HCT116 (cell line): ENCODE measurements at regions not wholly inside any gene's neighbourhood (a gene's known extent, or its start where the extent isn't known, plus 50 kb on each side); places are given as distances from the start of the nearest gene placed in this dataset.

Experiments used
- ATAC-seq: fragments of 200-7000 bp; cut with Tn5 transposase; 2 replicates; pipeline ENCODE4 v1.9.1; 2020; ENCODE audit warnings: mild to moderate bottlenecking, moderate library complexity
- BruUV-seq: library from RNA; stranded (reverse); fragments of 400-500 nt; replicated peaks from 2 replicates; lab custom pipeline; 2021; lab: Mats Ljungman, UMichigan
- CTCF ChIA-PET: fragments of 300-600 bp; sonication (Branson Sonifier 250); formaldehyde crosslinking; loops from one replicate; lab custom pipeline; 2021; ENCODE audit warnings: antibody characterized with exemption; lab: Charles Lee
- POLR2A ChIA-PET: fragments of 300-600, 350-600 bp; sonication (Branson Sonifier 250); formaldehyde crosslinking; loops from one replicate; lab custom pipeline; 2021; ENCODE audit warnings: antibody characterized with exemption; lab: Charles Lee
- RAD21 ChIA-PET, 2 experiments: fragments of 300-600 bp; sonication (Branson Sonifier 250); formaldehyde crosslinking; loops; one replicate each; lab custom pipeline; 2023; ENCODE audit warnings: low total read pairs in 2 of 2; ENCODE audit not compliant: uncharacterized antibody in 2 of 2, unreplicated experiment in 2 of 2, low non-redundant PET in 1 of 2; lab: Charles Lee
- DNase-seq: peaks from one replicate; pipeline ENCODE4 v3.0.0-alpha.2; 2010; ENCODE audit warnings: low read depth, low spot score
- H2AFZ ChIP-seq: fragments of 200-600 bp; shearing (Covaris generic), sonication (generic); 2 replicates; pipeline ENCODE4 v1.6.1; 2017; ENCODE audit warnings: low read depth, mixed run types, mixed read lengths, antibody characterized with exemption, low read length; ENCODE audit not compliant: poor library complexity, severe bottlenecking
- H3K27ac ChIP-seq: 2 replicates; pipeline ENCODE4 v1.5.1; 2012; ENCODE audit warnings: low read depth, low read length
- H3K27me3 ChIP-seq: fragments of 200-600 bp; sonication (generic); 2 replicates; pipeline ENCODE4 v1.6.1; 2016; ENCODE audit warnings: mixed run types, low read length, mixed read lengths; ENCODE audit not compliant: insufficient read depth
- H3K36me3 ChIP-seq, 2 experiments: fragments of 200-500 bp in 1 of 2; fragments of 200-600 bp in 1 of 2; sonication (Bioruptor generic) in 1 of 2; sonication (generic) in 1 of 2; 2 replicates each; pipeline versions ENCODE4 v1.5.1 to v1.6.1; 2014 to 2016; ENCODE audit warnings: low read length in 2 of 2, inconsistent platforms in 1 of 2, mixed read lengths in 1 of 2, mixed run types in 1 of 2; ENCODE audit not compliant: insufficient read depth in 2 of 2, control insufficient read depth in 1 of 2
- H3K4me1 ChIP-seq, 2 experiments: fragments of 200-600 bp in 1 of 2; sonication (generic) in 1 of 2; 2 replicates each; pipeline versions ENCODE4 v1.5.1 to v1.6.1; 2012 to 2017; ENCODE audit warnings: low read length in 2 of 2, inconsistent platforms in 1 of 2, mild to moderate bottlenecking in 1 of 2, mixed read lengths in 1 of 2, mixed run types in 1 of 2, moderate library complexity in 1 of 2; ENCODE audit not compliant: insufficient read depth in 2 of 2, control insufficient read depth in 1 of 2
- H3K4me2 ChIP-seq: fragments of 200-600 bp; sonication (generic); 2 replicates; pipeline ENCODE4 v1.6.1; 2017; ENCODE audit warnings: mixed run types, low read length, mixed read lengths
- H3K4me3 ChIP-seq, 2 experiments: fragments of 200-600 bp in 1 of 2; sonication (generic) in 1 of 2; replicated peaks in 1 of 2; 2 replicates each; pipeline ENCODE4 v1.5.1; 2011 to 2016; ENCODE audit warnings: low read length in 2 of 2, control low read depth in 1 of 2, low read depth in 1 of 2, mild to moderate bottlenecking in 1 of 2, mixed read lengths in 1 of 2, mixed run types in 1 of 2
- H3K79me2 ChIP-seq: fragments of 200-600 bp; sonication (generic); 2 replicates; pipeline ENCODE4 v1.6.1; 2017; ENCODE audit warnings: mild to moderate bottlenecking, mixed run types, low read length, moderate library complexity, mixed read lengths; ENCODE audit not compliant: insufficient read depth
- H3K9ac ChIP-seq: fragments of 200-600 bp; sonication (generic); 2 replicates; pipeline ENCODE4 v1.6.1; 2016; ENCODE audit warnings: low read length, mixed read lengths
- H3K9me2 ChIP-seq: fragments of 200-600 bp; sonication (generic), shearing (Covaris generic); 2 replicates; pipeline ENCODE4 v1.6.1; 2017; ENCODE audit warnings: mixed run types, mild to moderate bottlenecking, moderate library complexity; ENCODE audit not compliant: insufficient read depth
- H3K9me3 ChIP-seq, 2 experiments: fragments of 200-500 bp in 1 of 2; fragments of 200-600 bp in 1 of 2; sonication (Bioruptor generic) in 1 of 2; sonication (generic) in 1 of 2; 2 replicates each; pipeline ENCODE4 v1.6.1; 2014 to 2017; ENCODE audit warnings: low read length in 2 of 2, mixed read lengths in 2 of 2, inconsistent platforms in 1 of 2, low read depth in 1 of 2, mild to moderate bottlenecking in 1 of 2, mixed run types in 1 of 2, moderate library complexity in 1 of 2; ENCODE audit not compliant: control insufficient read depth in 1 of 2, insufficient read depth in 1 of 2
- H4K20me1 ChIP-seq: fragments of 200-600 bp; sonication (generic), shearing (Covaris generic); 2 replicates; pipeline ENCODE4 v1.6.1; 2017; ENCODE audit warnings: mixed run types, mild to moderate bottlenecking, moderate library complexity; ENCODE audit not compliant: insufficient read depth
- ATF3 ChIP-seq: IDR thresholded peaks from 2 replicates; pipeline ENCODE4 v1.6.1; 2012
- EGR1 ChIP-seq: IDR thresholded peaks from 2 replicates; pipeline ENCODE4 v1.6.1; 2012; ENCODE audit warnings: low read depth
- EZH2 ChIP-seq: fragments of 200-600 bp; sonication (generic); IDR thresholded peaks from 2 replicates; pipeline ENCODE4 v1.6.1; 2017; ENCODE audit warnings: antibody characterized with exemption, mixed run types
- POLR2A ChIP-seq: IDR thresholded peaks from 2 replicates; pipeline ENCODE4 v1.7.0; 2011; ENCODE audit warnings: borderline replicate concordance; ENCODE audit not compliant: insufficient read depth, insufficient read length; ENCODE audit errors: extremely low read depth
- POLR2AphosphoS5 ChIP-seq: IDR thresholded peaks from 2 replicates; pipeline ENCODE4 v1.6.1; 2011; ENCODE audit warnings: mild to moderate bottlenecking, low read depth, low read length, moderate library complexity
- RAD21 ChIP-seq: IDR thresholded peaks from 2 replicates; pipeline ENCODE4 v1.6.1; 2012; ENCODE audit warnings: low read depth, mild to moderate bottlenecking
- TCF7L2 ChIP-seq: IDR thresholded peaks from 2 replicates; pipeline ENCODE4 v1.7.0; 2011; ENCODE audit warnings: borderline replicate concordance, inconsistent platforms; ENCODE audit not compliant: insufficient read depth, insufficient read length; ENCODE audit errors: extremely low read depth
- YY1 ChIP-seq: IDR thresholded peaks from 2 replicates; pipeline ENCODE4 v1.6.1; 2011; ENCODE audit warnings: low read length, low read depth, moderate library complexity, mild to moderate bottlenecking; ENCODE audit not compliant: insufficient replicate concordance; ENCODE audit errors: extremely low read depth
- ZBTB33 ChIP-seq: IDR thresholded peaks from 2 replicates; pipeline ENCODE4 v1.6.1; 2011; ENCODE audit warnings: mild to moderate bottlenecking, low read length, moderate library complexity; ENCODE audit not compliant: insufficient replicate concordance; ENCODE audit errors: extremely low read depth
- ZNF274 ChIP-seq: fragments of 200-500 bp; sonication (Bioruptor generic); IDR thresholded peaks from 2 replicates; pipeline ENCODE4 v1.6.1; 2014; ENCODE audit warnings: mild to moderate bottlenecking, low read depth, low read length, inconsistent platforms
- intact Hi-C: fragments of 100-400 bp; cut with micrococcal nuclease; formaldehyde crosslinking; loops from 2 replicates; pipeline ENCODE4 v1.10.0; 2022

GRCh38 chr5:98443881-98444280 lies 329.6 kb upstream of the RGMB start:
- H2AFZ ChIP-seq, result no peak overlapping the region
- ChIA-PET CTCF (no interaction called here), RAD21 (no interaction called here), POLR2A (no interaction called here)
- no peak overlapping the region for H3K9ac ChIP-seq
- no peak for DNase-seq
- no peaks in the 10 kb centered on the region for H3K9me3 ChIP-seq
- intact Hi-C loops, result no loop called here
- no peak overlapping the region for H3K27ac ChIP-seq
- H3K4me3 ChIP-seq, result no peak overlapping the region
- H3K27me3 ChIP-seq, result no peaks in the 10 kb centered on the region
- no peaks in the 10 kb centered on the region for H4K20me1 ChIP-seq
- ATAC-seq, result no peak
- BruUV-seq, result no TSS peak
- no peaks in the 10 kb centered on the region for H3K79me2 ChIP-seq
- H3K4me1 ChIP-seq, result no peaks in the 10 kb centered on the region
- TF ChIP-seq EGR1, result no peak
- no peak for TF ChIP-seq RAD21
- no peak for TF ChIP-seq ATF3
- no peak for TF ChIP-seq TCF7L2
- no peak for TF ChIP-seq YY1
- TF ChIP-seq ZBTB33, result no peak
- no peak for TF ChIP-seq ZNF274
- no peak for TF ChIP-seq POLR2A
- no peak for TF ChIP-seq POLR2AphosphoS5
- TF ChIP-seq EZH2, result no peak
- H3K4me2 ChIP-seq, result no peak overlapping the region
- H3K9me2 ChIP-seq, result no peaks in the 10 kb centered on the region
- H3K36me3 ChIP-seq, result no peaks in the 10 kb centered on the region
